ENCODE measurements at regions not wholly inside any gene's neighbourhood (a gene's known extent, or its start where the extent isn't known, plus 50 kb on each side); places are given as distances from the start of the nearest gene placed in this dataset.
A peak's percentile ranks its signal among the peaks of the same experiment; 100 is the strongest.

DNA sequence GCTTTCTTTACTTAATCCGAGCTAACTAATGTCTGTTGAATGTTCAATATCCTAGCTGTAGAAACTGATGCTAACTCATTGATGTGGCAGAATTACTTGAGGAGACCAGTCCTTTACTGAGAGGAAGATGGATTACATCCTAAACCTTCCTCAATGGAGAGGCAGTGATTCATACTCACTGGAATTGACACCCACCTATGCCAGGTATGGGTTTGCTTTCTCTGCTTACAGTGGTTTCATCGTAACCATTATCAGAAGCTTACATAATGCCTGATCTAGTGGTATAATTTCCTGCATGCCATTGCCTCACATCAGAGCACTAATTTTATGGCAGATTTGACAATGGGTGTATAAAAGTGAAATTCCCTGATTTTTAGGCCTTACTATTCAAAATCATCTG is 384.7 kb downstream of the ANXA1 start:
- no peak overlapping the region for H3K4me3 ChIP-seq (ENCODE audit: low read length)
- no peak for DNase-seq (ENCODE audit: low read depth, low spot score)

DNA sequence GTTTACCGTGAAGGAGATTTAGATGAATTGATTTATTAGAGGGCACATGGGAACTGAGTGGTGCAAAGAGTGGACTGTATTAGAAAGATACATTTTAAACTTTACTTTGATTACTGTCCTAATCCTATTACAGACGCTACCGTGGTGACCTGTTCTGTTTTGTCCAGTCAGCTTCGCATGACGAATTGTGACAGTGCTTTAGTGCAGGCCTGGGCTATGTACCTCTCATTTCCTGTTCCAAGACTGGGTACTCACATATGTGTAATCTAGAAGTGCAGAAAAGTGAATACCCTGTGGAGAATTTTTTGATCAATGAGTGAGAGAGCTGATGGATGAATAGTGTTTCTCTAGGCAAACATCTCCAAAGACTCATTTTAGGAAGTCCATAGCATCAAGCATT is 385.9 kb downstream of the ANXA1 start:
- H3K4me3 ChIP-seq (ENCODE audit: low read length), result no peak overlapping the region
- DNase-seq (ENCODE audit: low read depth, low spot score), result no peak

DNA sequence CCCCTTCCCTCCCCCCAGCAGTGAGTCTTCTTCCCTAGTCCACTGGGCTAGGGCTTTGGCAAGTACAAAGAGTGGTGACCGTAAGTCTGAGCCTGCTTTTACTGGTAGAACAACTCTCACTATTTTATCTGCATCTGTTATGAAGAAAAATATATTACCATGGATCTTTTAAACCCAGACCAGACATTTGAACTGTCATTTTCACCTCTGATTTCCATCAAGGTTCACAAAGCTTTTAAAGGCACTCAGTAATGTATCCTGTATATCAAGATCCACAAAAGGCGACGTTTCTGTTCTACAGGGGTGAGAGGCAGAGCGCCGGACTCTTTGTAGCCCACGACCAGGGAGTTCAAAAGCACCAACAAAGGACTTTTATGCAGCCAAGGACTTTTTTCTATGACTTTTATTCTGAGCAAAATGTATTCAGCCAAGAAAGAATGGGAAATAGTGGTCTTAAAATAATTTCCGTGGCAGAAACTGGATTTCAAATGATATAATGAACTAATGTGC is 388.3 kb downstream of the ANXA1 start:
- DNase-seq (ENCODE audit: low read depth, low spot score), result no peak
- H3K4me3 ChIP-seq (ENCODE audit: low read length), result no peak overlapping the region

DNA sequence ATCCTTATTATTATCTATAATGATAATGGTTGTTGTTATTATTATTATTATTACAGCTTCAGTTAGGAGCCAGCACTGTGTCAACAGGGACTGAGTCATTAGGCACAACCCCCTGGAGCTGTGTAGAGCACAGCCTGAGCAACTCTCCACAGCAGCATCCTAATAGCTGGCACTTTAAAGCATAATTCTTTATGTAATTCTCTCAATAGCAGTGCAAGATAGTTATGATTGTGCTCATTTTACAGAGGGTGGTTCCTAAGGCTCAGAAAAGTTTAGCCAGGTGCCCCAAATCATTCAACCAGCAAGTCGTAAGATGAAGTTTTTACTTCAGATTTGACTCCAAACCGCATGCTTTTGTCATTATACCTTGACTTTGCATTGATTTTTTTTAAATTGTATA is 390.3 kb downstream of the ANXA1 start:
- H3K4me3 ChIP-seq (ENCODE audit: low read length), result no peak overlapping the region
- DNase-seq (ENCODE audit: low read depth, low spot score), result no peak

DNA sequence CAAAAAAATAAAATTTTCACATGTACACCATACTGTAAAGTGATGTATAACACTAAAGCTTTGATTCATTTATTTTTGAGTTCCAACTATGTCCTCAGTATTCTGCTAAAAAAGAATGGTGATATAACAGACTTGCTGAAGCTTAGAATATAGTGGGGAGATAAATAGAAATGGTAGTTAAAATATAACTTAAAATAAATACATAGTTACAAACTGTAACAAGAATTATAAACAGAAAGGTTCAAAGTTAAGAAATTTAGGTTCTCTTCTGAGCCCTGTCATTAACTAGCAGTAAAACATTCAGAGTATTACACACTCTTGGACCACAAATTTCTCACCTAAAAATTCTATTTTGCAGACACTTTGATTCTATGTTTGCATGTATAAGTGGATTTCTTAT is 392.1 kb downstream of the ANXA1 start:
- no peak overlapping the region for H3K4me3 ChIP-seq (ENCODE audit: low read length)
- DNase-seq (ENCODE audit: low read depth, low spot score), result no peak

DNA sequence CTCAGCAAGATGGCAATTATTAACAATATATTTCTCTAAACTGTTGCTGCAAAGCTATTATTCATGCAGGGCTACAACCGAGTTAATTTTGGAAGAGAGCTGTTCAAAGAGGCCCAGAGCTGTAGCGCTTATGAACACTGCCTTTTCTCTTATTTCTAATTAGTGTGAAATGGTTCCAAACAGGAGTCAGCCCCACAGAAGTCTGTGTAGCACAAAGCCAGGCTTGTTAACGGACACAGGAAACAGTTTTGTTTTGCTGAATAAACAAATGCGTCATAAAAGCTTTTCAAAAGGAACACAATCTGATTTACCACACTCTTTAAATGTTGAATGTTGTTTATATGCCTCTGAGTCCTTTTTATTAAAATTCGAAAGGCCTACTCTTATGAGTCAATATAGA is 396.5 kb downstream of the ANXA1 start:
- no peak for DNase-seq (ENCODE audit: low read depth, low spot score)
- no peak overlapping the region for H3K4me3 ChIP-seq (ENCODE audit: low read length)

DNA sequence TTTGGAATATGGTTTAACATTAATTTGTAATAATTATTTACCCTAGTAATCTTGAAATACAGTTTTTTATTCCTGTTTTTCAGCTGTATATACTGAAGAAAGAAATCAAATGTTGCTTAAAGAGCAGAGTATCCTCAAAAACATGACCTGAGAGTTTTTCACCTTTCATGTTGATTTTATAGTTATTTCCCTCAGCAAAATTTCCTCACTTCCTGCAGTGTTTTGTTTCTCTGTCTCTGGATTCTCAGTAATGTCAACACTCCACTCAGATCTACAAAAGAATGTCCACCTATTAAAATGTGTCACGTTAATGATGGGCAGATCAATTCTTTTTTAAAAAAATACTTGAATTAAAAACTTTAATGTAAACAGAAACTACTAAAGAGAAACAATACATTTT is 398.3 kb downstream of the ANXA1 start:
- no peak overlapping the region for H3K4me3 ChIP-seq (ENCODE audit: low read length)
- no peak for DNase-seq (ENCODE audit: low read depth, low spot score)

DNA sequence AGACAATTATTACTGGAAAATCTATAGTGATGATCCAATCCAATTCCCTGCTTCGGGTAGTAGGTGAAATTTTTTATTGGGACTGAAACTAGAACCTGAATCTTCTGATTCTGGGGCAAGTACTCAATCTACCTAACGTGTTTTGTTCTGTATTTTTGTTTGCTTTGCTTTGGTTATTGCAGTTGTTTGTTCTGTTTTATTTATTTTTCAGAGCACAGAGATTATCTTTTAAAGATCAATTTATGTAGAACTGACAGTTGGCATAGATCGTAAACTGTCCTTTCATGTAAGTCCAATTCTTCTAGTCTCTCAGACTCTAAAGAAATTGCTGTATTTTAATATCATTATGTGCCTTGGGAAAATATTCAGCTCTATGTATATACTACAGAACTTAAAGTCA is 401.6 kb downstream of the ANXA1 start:
- no peak overlapping the region for H3K4me3 ChIP-seq (ENCODE audit: low read length)
- no peak for DNase-seq (ENCODE audit: low read depth, low spot score)

DNA sequence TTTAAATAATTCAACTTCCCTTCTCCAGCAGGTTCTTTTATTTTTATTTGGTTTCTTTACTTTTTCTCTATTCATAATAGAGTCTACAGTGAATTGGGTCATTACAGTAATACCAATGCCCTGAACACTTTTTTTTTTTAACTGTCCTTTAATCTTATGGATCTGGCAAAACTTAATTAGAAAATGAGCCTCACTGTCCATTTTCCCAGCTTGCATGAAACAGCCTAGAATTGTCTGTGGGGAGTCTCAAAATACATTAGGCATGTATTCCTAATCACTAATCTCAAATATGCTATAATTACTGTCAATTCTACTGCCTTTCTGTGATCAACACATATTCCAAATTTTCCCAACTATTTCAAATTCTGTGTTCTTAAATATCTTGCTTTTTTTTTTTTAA is 406.8 kb downstream of the ANXA1 start:
- no peak overlapping the region for H3K4me3 ChIP-seq (ENCODE audit: low read length)
- no peak for DNase-seq (ENCODE audit: low read depth, low spot score)

DNA sequence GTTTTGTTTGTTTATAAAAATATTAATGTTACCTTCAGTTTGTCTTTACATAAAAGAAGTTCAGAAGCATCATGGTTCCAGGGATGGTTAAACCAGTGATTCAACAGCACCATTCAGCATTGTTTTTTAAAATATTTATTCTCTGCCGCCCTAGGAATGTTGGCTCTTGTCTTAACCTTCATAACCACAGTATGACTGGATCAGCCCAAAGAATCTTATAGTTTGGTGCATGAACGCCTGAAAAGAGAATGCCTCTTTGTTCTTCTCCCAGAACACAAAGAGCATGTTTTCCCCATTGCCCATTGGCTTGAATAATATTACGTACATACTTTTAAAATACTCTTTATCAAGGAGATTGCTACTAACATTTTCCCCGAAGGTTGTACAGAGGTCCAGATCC is 413.4 kb downstream of the ANXA1 start:
- H3K4me3 ChIP-seq (ENCODE audit: low read length), result no peak overlapping the region
- DNase-seq (ENCODE audit: low read depth, low spot score), result no peak

DNA sequence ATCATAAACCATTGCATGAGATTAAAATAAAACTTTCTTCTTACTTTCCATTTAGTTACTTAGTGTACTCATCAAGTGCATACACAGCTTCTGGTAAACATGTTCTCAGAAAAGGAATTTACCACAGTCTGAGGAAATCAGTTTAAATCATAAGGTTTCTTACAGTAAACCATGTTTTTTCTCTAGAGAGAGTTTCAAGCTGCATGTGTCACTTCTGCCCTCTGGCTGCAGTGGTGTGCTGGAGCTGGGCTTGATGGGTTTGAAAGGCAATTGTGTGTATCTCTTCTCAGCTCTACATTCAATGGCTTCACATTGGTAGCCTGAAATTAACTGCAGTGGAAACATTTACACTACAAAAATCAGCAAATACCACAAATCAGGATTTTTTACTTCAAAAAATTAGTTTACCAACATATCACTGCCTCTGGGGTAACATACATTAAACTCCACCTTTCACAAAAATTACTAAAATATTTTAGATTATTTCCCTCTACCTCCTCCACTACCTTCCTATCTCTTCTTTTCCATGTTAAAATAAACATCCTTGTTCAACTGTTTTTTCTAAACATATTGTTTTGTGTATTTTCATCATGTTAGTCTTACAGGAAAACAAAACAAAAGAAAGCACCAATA is 414.3 kb downstream of the ANXA1 start:
- peak; percentile 10 for DNase-seq (ENCODE audit: low read depth, low spot score)
- H3K4me3 ChIP-seq (ENCODE audit: low read length), result no peak overlapping the region

DNA sequence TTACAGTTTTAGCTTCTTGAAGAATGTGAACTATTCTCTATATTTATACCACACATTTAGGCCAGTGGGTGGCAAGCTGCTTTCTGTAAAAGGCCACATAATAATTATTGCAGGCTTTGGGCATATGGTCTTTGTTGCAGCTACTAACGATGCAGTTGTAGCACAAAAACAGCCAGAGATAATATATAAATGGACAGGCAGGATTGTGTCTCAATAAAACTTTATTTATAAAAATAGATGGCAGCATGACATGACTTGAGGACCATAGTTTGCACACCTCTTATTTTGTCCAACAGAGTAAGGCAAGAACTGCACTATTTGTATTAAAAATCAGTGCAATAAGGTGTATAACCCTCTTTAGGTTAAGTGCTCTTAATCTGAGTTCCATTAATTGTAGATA is 415.0 kb downstream of the ANXA1 start:
- H3K4me3 ChIP-seq (ENCODE audit: low read length), result no peak overlapping the region
- DNase-seq (ENCODE audit: low read depth, low spot score), result no peak

DNA sequence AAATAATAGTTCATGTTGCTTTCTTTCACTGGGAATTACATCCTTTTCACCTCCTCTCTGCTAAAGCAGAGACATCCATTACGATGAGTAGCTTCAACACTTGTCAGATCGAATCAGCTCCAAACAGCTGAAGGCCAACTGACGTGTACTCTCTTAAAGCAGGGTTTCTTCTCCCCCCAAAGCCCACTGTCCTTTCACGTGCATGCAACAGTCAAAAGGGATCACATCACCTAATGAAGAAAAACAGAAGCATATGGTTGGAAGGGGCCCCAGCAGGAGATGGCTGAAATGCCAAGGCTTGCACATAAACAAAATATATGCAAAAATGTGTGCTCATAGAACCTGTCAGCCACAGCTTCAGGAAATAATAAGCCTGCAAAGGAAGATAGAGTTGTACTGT is 421.6 kb downstream of the ANXA1 start:
- no peak for DNase-seq (ENCODE audit: low read depth, low spot score)
- H3K4me3 ChIP-seq (ENCODE audit: low read length), result no peak overlapping the region

DNA sequence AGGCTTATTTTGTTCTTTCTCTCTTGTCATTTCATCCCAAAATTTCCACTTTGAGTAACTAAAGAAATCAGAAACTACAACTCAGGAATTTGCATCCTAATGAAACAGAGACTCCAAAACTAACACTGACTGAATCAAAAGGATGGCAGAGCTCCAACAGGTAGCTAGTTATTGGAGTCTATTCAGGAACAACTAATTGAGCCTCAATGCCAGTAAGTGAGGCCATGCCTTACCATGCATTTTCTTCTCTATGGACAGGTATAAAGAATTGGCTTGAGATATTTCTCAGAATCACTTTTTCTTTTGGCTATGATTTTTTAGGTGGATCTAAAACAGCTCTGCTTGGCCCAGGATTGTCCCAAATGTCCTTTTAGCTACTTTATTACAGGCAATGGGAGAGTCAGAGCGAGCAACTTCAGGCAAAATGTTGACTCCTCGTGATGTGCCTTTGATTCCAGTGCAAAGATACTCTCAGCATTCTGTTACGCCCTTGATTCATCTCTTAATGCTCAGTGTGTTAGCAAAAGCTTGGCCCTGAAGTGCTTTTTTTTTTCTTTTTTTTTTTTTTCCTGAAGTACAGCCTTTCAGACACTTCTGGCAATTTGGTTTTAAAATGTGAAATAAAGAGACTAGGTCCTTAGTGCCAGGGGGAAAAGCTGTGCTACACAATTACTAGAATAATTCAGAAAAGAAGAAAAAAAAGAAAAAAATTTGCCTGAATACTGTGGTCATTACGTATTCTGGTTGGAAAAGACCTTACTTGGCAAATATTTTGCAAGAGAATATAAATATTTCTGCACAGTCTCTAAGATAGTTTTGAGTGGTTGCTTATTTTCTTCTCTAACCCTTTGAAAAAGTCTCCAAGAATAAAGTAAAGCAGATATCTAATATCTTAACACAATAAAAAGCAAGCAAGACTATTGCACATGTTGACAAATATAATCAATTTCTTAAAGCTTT is 423.7 kb downstream of the ANXA1 start:
- H3K4me3 ChIP-seq (ENCODE audit: low read length), result no peak overlapping the region
- no peak for DNase-seq (ENCODE audit: low read depth, low spot score)

DNA sequence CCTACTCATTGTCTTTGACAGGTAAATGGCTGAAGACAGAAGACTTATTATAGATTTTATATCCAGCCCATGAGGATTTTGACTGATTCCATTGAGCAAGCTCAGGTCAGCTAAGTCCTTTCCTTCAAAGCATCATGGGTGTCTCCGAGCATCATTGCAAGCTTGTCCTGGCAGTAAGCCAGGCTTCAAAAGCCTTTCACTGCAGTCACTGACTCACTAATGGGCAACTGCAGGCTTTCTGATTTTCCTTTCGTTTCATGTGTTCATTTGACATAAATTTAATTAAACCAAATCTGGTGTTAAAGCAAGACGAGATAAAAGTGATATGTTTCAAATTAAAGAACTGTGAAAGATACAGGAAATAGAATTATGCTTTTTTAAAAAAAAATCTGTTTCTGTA is 426.2 kb downstream of the ANXA1 start:
- H3K4me3 ChIP-seq (ENCODE audit: low read length), result no peak overlapping the region
- DNase-seq (ENCODE audit: low read depth, low spot score), result no peak

DNA sequence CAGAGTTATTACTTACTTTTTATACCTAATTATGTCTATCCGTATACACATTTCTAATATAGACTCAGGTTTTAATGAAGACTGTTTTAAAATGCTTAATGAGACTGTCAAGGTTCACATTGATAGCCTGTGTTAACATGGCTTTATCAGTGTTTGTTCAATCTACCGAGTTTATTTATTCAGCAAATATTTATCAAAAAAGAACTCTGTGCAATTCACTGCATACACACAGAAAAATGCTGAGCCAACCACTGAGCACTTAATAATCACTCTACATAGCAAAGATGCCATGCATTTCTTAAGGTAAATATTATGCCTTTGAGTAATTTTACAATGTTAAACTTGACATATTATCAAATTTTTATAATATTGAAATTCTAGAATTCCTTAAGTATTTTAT is 428.2 kb downstream of the ANXA1 start:
- H3K4me3 ChIP-seq (ENCODE audit: low read length), result no peak overlapping the region
- DNase-seq (ENCODE audit: low read depth, low spot score), result no peak

DNA sequence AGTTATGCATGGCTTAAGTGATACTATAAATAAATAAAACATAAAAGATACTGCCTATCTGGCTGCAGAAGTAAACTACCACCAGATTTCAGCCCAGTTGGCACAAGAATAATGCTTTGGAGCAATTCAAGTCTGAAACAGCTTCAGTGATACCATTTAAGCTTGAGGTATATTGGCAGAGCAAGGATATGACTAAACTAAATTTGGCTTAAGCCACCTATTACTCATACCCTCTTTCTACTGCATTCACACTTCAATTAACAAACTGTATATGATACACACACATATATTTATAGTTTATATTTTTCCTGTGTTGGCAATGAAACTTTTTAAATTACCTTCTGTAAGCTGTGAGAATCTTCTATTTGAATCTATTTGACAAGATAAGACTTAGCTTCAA is 431.9 kb downstream of the ANXA1 start:
- no peak for DNase-seq (ENCODE audit: low read depth, low spot score)

DNA sequence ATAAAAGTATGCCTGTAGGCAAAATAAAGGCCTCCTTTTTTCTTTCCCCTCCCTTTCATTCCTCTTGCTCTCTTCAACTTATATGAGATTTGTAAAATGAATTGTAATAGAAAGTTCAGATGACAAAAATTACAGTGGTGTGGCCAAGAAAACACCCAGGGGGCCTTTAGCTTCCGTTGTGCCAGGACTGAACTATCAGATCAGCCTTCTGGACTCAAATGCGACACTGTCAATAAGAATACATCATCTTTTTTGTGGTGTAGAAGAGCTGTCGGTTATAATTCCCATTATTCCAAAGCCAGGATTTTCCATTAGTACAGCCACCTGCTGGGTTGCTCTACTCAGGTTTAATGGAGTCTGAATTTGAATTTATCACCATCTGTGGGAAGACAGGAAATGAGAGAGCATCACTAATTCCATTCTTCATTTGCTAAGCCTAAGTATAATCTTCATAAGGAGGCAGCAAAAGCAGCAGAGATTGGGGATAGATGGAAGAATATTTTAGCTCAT is 443.4 kb downstream of the ANXA1 start:
- no peak for DNase-seq (ENCODE audit: low read depth, low spot score)
- no peak overlapping the region for H3K4me3 ChIP-seq (ENCODE audit: low read length)

More for the DNA sequence above, 431.9 kb downstream of the ANXA1 start:
- no peak overlapping the region for H3K4me3 ChIP-seq (ENCODE audit: low read length)

DNA sequence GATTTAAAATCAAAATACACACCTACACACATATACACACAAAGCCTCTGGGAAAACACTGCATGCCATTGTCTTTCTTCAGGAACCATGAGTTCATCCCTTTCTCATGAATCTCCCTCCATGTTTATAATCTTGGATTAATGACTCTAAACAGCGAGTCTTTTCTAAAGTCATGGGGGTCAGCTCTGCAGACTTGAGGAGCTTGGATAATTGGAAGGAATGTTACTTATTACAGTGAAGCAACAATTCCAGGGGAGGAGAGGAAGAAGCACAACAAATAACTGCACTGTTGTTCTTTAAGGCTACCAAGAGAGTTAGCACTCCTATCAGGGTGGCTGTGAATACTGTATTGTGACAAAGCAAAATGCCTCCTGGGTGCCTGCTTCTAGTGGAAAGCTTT is 444.7 kb downstream of the ANXA1 start:
- no peak overlapping the region for H3K4me3 ChIP-seq (ENCODE audit: low read length)
- no peak for DNase-seq (ENCODE audit: low read depth, low spot score)

DNA sequence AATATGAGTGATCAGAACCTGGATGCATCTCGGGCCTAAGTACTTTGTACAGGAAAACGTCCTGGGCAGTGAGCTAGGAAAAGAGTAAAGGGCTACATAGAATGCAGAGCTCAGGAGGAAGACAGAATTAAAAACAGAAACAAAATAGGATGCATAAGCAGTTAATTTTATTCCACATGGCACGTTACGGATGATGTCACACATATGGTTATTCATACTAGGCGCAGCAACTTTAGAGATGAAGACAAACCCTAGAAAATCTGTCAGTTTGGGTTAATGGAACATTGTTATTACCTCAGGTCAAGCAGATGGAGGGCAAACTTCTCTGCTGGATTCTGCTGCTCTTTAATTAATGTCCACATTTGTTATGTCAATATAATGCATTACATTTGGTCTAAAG is 445.4 kb downstream of the ANXA1 start:
- no peak for DNase-seq (ENCODE audit: low read depth, low spot score)
- no peak overlapping the region for H3K4me3 ChIP-seq (ENCODE audit: low read length)
